ENCODE measurements at regions not wholly inside any gene's neighbourhood (a gene's known extent, or its start where the extent isn't known, plus 50 kb on each side); places are given as distances from the start of the nearest gene placed in this dataset.

- DNase-seq, result no peak
Observed at GRCh38 chr12:91994208-91994797, 151.3 kb downstream of the BTG1 start.

GRCh38 chr12:91993287-91994017, 152.2 kb downstream of the BTG1 start:
- no peak for DNase-seq

- DNase-seq, result no peak
Observed at GRCh38 chr12:91991399-91992187, 154.1 kb downstream of the BTG1 start.

- no peak for DNase-seq
Observed at GRCh38 chr12:91990525-91990924, 155.1 kb downstream of the BTG1 start.

- no peak for DNase-seq
Observed at GRCh38 chr12:91989143-91989542, 156.5 kb downstream of the BTG1 start.

- DNase-seq, result no peak
Observed at GRCh38 chr12:91988086-91988923, 157.3 kb downstream of the BTG1 start.

GRCh38 chr12:91986084-91986483, 159.6 kb downstream of the BTG1 start:
- no peak for DNase-seq

GRCh38 chr12:91985002-91985787, 160.5 kb downstream of the BTG1 start:
- no peak for DNase-seq

- no peak for DNase-seq
Observed at GRCh38 chr12:91984556-91984955, 161.1 kb downstream of the BTG1 start.

- no peak for DNase-seq
Observed at GRCh38 chr12:91983935-91984334, 161.7 kb downstream of the BTG1 start.

GRCh38 chr12:91982946-91983345, 162.7 kb downstream of the BTG1 start:
- no peak for DNase-seq

- no peak for DNase-seq
Observed at GRCh38 chr12:91980389-91980821, 165.2 kb downstream of the BTG1 start.

GRCh38 chr12:91978143-91978542, 167.5 kb downstream of the BTG1 start:
- DNase-seq, result peak; percentile 21

- no peak for DNase-seq
Observed at GRCh38 chr12:91975891-91976290, 169.8 kb downstream of the BTG1 start.

- DNase-seq, result no peak
Observed at GRCh38 chr12:91974541-91975085, 171.0 kb downstream of the BTG1 start.

- DNase-seq, result no peak
Observed at GRCh38 chr12:91973813-91974212, 171.8 kb downstream of the BTG1 start.

- DNase-seq, result no peak
Observed at GRCh38 chr12:91972896-91973295, 172.8 kb downstream of the BTG1 start.

GRCh38 chr12:91968777-91969171, 176.9 kb downstream of the BTG1 start:
- no peak for DNase-seq

GRCh38 chr12:91968076-91968776, 177.4 kb downstream of the BTG1 start:
- no peak for DNase-seq

- no peak for DNase-seq
Observed at GRCh38 chr12:91967590-91967989, 178.1 kb downstream of the BTG1 start.

GRCh38 chr12:91965781-91966180, 179.9 kb downstream of the BTG1 start:
- no peak for DNase-seq
